GM12874 (cell line): ENCODE measurements at regions not wholly inside any gene's neighbourhood (a gene's known extent, or its start where the extent isn't known, plus 50 kb on each side); places are given as distances from the start of the nearest gene placed in this dataset.

ENCODE experiments used
- TF ChIP-seq, protein P1 (sequence below): IDR thresholded peaks from 2 replicates; pipeline ENCODE4 v1.5.1; 2011; ENCODE audit warnings: low read depth, mild to moderate bottlenecking, control low read depth, low read length, moderate library complexity; ENCODE audit not compliant: insufficient read depth

GRCh38 chr18:54515149-54515548 lies 75.9 kb upstream of the DYNAP start:
- TF ChIP-seq, protein P1, sequence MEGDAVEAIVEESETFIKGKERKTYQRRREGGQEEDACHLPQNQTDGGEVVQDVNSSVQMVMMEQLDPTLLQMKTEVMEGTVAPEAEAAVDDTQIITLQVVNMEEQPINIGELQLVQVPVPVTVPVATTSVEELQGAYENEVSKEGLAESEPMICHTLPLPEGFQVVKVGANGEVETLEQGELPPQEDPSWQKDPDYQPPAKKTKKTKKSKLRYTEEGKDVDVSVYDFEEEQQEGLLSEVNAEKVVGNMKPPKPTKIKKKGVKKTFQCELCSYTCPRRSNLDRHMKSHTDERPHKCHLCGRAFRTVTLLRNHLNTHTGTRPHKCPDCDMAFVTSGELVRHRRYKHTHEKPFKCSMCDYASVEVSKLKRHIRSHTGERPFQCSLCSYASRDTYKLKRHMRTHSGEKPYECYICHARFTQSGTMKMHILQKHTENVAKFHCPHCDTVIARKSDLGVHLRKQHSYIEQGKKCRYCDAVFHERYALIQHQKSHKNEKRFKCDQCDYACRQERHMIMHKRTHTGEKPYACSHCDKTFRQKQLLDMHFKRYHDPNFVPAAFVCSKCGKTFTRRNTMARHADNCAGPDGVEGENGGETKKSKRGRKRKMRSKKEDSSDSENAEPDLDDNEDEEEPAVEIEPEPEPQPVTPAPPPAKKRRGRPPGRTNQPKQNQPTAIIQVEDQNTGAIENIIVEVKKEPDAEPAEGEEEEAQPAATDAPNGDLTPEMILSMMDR: no peak

DNA sequence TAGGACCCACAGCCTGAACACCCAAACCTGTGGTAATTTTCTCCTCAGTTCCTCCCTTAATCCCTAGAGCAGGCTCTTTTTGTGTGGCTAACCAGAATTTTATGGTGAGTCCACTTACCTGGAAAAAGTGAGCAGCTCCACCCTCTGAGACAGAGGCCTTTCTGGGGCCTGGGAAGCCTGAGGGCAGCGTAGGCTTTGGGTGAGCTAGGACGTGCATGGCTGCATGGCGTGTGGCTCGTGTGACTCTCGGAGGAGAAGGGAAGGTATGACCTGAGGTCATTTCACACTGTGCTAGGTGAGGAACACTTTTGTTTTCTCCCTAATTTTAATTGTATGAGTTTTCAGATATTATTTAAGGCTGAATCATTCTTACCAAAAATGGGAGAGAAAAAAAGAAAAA lies 73.5 kb upstream of the DYNAP start:
- TF ChIP-seq, protein P1: no peak

DNA sequence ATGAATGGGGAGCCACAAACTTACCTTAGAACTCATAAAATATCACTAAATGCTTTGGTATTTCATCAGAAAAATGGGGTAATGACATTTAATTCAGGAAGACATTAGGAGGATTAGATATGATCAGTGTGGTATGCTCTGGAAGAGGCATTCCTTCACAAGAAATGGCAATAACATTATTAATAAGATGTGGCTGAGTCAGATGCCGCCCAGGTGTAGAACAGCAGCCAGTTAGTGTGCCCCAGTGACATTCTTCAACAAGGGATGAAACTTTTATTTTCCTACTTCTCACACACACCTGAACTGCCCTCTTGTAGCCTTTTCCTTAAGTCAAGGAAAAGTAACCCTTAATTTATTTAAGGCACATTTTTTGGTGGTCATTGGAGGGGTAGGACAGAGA lies 69.2 kb upstream of the DYNAP start:
- TF ChIP-seq, protein P1: no peak

DNA sequence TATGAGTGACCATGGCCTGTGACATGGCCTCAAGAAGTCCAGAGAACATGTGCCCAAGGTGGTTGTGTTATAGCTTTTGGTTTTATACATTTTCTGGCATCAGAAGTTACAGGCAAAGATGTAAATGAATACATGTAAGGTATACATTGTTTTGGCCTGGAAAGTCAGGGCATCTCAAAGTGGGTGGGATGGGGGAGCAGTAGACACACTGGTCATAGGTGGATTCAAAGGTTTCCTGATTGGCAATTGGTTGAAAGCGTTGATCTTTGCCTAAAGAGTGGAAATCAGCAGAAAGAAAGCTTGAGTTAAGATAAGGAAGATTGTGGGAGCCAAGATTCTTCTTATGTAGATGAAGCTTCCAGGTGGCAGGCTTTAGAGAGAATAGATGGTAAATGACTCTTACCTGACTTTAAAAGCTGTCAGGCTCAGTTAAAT lies 62.1 kb upstream of the DYNAP start:
- TF ChIP-seq, protein P1: no peak

DNA sequence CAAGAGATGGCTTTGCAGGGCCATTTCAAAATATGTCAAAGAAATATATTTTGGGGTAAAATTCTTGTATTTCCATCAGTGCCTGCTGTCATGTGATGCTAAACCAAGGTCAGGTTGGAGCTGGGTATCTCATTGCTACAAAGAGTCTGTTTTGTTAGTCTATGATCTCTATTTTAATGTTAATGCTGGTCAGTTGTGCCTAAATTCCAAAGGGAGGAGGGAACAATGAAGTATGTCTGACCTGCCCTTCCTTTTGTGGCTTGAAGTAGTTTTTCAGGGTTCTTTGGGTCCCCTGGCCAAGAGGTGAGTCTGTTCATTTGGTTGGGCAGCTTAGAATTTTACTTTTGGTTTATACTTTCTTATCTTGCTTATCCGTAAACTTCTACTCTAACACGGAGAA lies 61.6 kb upstream of the DYNAP start:
- TF ChIP-seq, protein P1: no peak

- TF ChIP-seq, protein P1: no peak
These were observed 60.8 kb upstream of the DYNAP start for GRCh38 chr18:54530285-54530684.

- TF ChIP-seq, protein P1: no peak
These were observed 59.5 kb upstream of the DYNAP start for GRCh38 chr18:54531402-54532065.
